ENCODE measurements at regions not wholly inside any gene's neighbourhood (a gene's known extent, or its start where the extent isn't known, plus 50 kb on each side); places are given as distances from the start of the nearest gene placed in this dataset.

DNA sequence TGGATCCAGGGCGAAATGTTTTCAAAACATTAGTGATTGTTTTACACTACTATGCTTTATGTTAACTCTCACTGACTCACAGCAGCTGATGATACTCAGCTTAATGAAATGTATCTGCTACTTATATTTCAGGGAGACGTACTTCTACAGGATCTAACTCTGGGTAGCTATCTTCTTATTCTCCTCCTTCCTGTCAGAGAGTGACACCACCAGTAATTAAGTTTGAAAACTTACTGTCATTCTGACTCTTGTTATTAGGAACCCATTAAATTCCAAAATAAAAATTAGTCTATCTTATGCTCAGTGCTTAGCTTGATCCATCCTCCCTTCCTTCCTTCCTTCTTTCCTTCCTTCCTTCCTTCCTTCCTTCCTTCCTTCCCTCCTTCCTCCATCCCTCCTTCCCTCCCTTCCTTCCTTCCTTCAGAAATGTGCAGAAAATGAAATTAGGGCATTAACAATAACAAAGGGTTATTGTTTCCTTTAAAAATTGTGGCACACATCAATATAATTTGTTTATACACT, 441.1 kb downstream of the MEIS1 start:
- Mint-ChIP-seq H3K9me3 (no peaks in the 10 kb centered on the region), H3K4me3 (no peak overlapping the region), H3K27me3 (ENCODE audit: low read depth in 2 of 2) (no peaks in the 10 kb centered on the region), H3K27ac (no peak overlapping the region), H3K4me1 (no peaks in the 10 kb centered on the region), H3K36me3 (no peaks in the 10 kb centered on the region)
- Histone ChIP-seq H3K27ac (ENCODE audit: low read length) (no peak overlapping the region), H3K4me3 (ENCODE audit: low read length) (no peak overlapping the region), H3K9me3 (ENCODE audit: control insufficient read depth, insufficient read depth, low read length) (no peaks in the 10 kb centered on the region), H3K36me3 (ENCODE audit: control insufficient read depth, insufficient read depth, low read length) (no peaks in the 10 kb centered on the region), H3K4me1 (ENCODE audit: control insufficient read depth, insufficient read depth, low read length) (no peaks in the 10 kb centered on the region), H3K27me3 (ENCODE audit: control insufficient read depth, insufficient read depth, low read length) (no peaks in the 10 kb centered on the region)
- DNase-seq (no peak), ATAC-seq (no peak)
- WGBS (ENCODE audit: insufficient coverage) = 81% methylated on average over 2 of the region's 2 CpGs
- intact Hi-C loops (cut with micrococcal nuclease) = no loop called here
- TF ChIP-seq, protein P1, sequence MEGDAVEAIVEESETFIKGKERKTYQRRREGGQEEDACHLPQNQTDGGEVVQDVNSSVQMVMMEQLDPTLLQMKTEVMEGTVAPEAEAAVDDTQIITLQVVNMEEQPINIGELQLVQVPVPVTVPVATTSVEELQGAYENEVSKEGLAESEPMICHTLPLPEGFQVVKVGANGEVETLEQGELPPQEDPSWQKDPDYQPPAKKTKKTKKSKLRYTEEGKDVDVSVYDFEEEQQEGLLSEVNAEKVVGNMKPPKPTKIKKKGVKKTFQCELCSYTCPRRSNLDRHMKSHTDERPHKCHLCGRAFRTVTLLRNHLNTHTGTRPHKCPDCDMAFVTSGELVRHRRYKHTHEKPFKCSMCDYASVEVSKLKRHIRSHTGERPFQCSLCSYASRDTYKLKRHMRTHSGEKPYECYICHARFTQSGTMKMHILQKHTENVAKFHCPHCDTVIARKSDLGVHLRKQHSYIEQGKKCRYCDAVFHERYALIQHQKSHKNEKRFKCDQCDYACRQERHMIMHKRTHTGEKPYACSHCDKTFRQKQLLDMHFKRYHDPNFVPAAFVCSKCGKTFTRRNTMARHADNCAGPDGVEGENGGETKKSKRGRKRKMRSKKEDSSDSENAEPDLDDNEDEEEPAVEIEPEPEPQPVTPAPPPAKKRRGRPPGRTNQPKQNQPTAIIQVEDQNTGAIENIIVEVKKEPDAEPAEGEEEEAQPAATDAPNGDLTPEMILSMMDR (IDR thresholded peaks at IDR 0.05) = no peak

- WGBS (ENCODE audit: insufficient coverage) = 90% methylated on average over 2 of the region's 2 CpGs
- Mint-ChIP-seq H3K9me3 (peaks cover 4 to 8% of the 10 kb centered on the region in 2 donors), H3K36me3 (no peaks in the 10 kb centered on the region), H3K4me3 (no peak overlapping the region), H3K4me1 (no peaks in the 10 kb centered on the region), H3K27me3 (ENCODE audit: low read depth in 2 of 2) (no peaks in the 10 kb centered on the region), H3K27ac (no peak overlapping the region)
- H3K9me3 ChIP-seq (ENCODE audit: control insufficient read depth, insufficient read depth, low read length) = no peaks in the 10 kb centered on the region
- TF ChIP-seq, protein P1 (IDR thresholded peaks at IDR 0.05) = no peak
- H3K4me3 ChIP-seq (ENCODE audit: low read length) = no peak overlapping the region
- H3K4me1 ChIP-seq (ENCODE audit: control insufficient read depth, insufficient read depth, low read length) = no peaks in the 10 kb centered on the region
- no peaks in the 10 kb centered on the region for H3K27me3 ChIP-seq (ENCODE audit: control insufficient read depth, insufficient read depth, low read length)
- intact Hi-C loops (cut with micrococcal nuclease) = no loop called here
- DNase-seq (no peak), ATAC-seq (no peak)
- no peak overlapping the region for H3K27ac ChIP-seq (ENCODE audit: low read length)
- no peaks in the 10 kb centered on the region for H3K36me3 ChIP-seq (ENCODE audit: control insufficient read depth, insufficient read depth, low read length)
These were observed 451.0 kb downstream of the MEIS1 start for GRCh38 chr2:66885775-66886383.

DNA sequence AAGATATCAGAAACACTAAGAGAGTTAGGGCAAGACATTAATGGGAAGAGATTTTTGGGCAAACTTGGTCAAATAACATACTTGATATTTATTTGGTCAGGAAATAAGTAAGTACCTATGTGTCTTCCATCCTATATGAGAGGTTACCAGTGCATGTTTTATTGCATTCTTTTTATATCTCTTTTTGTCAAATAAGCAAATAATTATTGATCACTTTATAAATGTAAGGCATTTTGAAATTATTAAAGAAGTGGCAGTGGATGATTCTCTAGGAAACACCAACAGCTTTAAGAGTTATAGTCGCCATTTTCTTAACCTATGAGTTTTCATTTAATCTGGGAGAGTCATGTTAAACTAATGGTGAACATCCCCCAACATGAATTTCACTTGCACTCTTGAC, 453.3 kb downstream of the MEIS1 start:
- H3K27ac Mint-ChIP-seq = no peak overlapping the region

More for the DNA sequence above, 453.3 kb downstream of the MEIS1 start:
- WGBS (ENCODE audit: insufficient coverage) = 86% methylated on average over 1 of the region's 1 CpG
- Histone ChIP-seq H3K36me3 (ENCODE audit: control insufficient read depth, insufficient read depth, low read length) (no peaks in the 10 kb centered on the region), H3K27ac (ENCODE audit: low read length) (no peak overlapping the region), H3K4me3 (ENCODE audit: low read length) (no peak overlapping the region), H3K9me3 (ENCODE audit: control insufficient read depth, insufficient read depth, low read length) (no peaks in the 10 kb centered on the region), H3K27me3 (ENCODE audit: control insufficient read depth, insufficient read depth, low read length) (no peaks in the 10 kb centered on the region), H3K4me1 (ENCODE audit: control insufficient read depth, insufficient read depth, low read length) (no peaks in the 10 kb centered on the region)
- Mint-ChIP-seq H3K27me3 (ENCODE audit: low read depth in 2 of 2) (no peaks in the 10 kb centered on the region), H3K9me3 (peaks cover 4 to 5% of the 10 kb centered on the region in 2 donors), H3K4me3 (no peak overlapping the region), H3K36me3 (no peaks in the 10 kb centered on the region), H3K4me1 (no peaks in the 10 kb centered on the region)
- TF ChIP-seq, protein P1 (IDR thresholded peaks at IDR 0.05) = no peak
- intact Hi-C loops (cut with micrococcal nuclease) = no loop called here
- DNase-seq (no peak), ATAC-seq (no peak)

All from natural killer cell (primary cell).